ENCODE measurements at regions not wholly inside any gene's neighbourhood (a gene's known extent, or its start where the extent isn't known, plus 50 kb on each side); places are given as distances from the start of the nearest gene placed in this dataset.

DNA sequence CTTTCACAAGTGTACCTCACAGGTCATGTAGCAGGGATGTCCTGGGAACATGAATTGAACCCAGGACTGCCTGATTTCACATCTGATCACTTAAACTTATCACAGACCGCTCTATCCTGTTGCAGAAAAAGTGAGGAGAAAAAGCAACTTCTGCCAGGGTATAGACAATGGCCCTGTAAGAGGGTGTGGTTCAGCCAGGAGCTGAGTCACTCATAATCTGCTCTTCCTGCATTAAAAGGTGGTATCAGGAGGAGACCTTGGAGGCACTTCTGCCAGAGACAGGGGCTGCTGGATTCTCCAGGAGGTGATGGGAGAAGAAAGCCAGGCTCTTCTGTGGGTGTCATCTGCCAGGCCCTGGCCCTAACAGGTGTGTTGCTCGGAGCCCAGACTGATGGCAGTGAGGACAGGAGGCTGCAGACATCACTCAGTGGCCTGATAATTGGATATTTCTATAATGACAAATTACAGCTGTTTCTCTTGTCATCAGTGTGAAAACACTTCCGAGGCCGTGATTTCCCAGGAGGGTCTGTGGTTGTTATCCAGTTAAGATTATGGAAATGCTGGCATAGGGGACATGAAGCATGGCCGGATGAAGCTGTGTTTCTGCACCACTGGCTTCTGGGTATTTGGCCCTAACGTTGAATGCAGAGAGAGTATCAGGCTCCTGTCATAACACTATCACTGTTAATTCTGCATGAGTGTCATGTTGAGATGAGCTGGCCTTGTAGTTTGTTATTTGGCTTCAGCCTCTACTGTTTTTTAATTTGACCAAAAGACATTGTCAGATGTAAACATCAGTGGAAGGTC lies 125.1 kb upstream of the ZBED5 start:
- H3K36me3 Mint-ChIP-seq (ENCODE audit: low read depth, unreplicated experiment) = no peaks in the 10 kb centered on the region
- Histone ChIP-seq H3K36me3 (ENCODE audit: insufficient read depth, low read length) (no peaks in the 10 kb centered on the region), H2AFZ (ENCODE audit: low read depth, low read length) (no peak overlapping the region), H3K9ac (ENCODE audit: low read length) (no peak overlapping the region), H3K4me1 (ENCODE audit: insufficient read depth, low read length) (no peaks in the 10 kb centered on the region), H3K9me3 (ENCODE audit: insufficient read depth, low read depth, low read length) (no peaks in the 10 kb centered on the region), H4K20me1 (ENCODE audit: insufficient read depth, low read length) (no peaks in the 10 kb centered on the region), H3K27ac (ENCODE audit: low read depth, low read length) (no peak overlapping the region), H3K4me2 (ENCODE audit: low read length) (no peak overlapping the region), H3K4me3 (ENCODE audit: insufficient read depth, low read depth, low read length) (no peak overlapping the region), H3K27me3 (ENCODE audit: insufficient read depth, low read length) (peaks cover 3% of the 10 kb centered on the region), H3K79me2 (ENCODE audit: insufficient read depth, low read length) (no peaks in the 10 kb centered on the region)
- peaks cover 16% of the 10 kb centered on the region for H3K27me3 Mint-ChIP-seq (ENCODE audit: low read depth, unreplicated experiment)
- no peak overlapping the region for H3K4me3 Mint-ChIP-seq (ENCODE audit: unreplicated experiment)
- no peak overlapping the region for H3K27ac Mint-ChIP-seq (ENCODE audit: unreplicated experiment)
- DNase-seq (ENCODE audit: low read depth) (no peak), FAIRE-seq (no peak)
- TF ChIP-seq CTCF (IDR thresholded peaks at IDR 0.05; ENCODE audit: insufficient read depth, low read depth, low read length) = no peak
- no peak for TF ChIP-seq EZH2 (IDR thresholded peaks at IDR 0.05; ENCODE audit: insufficient read depth, low read length)
- peaks cover 3% of the 10 kb centered on the region for H3K4me1 Mint-ChIP-seq (ENCODE audit: low read depth, unreplicated experiment)
- H3K9me3 Mint-ChIP-seq (ENCODE audit: unreplicated experiment) = peaks cover 10% of the 10 kb centered on the region

DNA sequence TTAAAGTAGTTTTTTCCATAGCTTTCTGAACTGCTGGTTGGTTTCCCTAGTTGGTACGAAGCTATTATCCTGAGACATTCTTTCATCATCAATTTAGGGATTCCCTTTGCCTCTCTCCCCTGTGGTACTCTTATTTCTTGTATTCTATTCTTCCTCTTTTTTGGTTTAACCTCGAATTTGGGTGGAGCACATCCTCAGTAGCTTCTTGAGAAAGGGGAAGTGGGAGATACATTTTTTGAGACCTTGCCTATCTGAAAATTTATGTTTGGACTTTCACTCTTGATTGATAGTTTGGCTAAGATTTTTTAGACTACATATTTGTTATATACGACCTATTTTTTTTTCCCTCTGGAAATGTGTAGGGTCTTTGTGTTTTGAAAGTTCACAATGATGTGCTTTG lies 121.7 kb upstream of the ZBED5 start:
- H3K4me3 Mint-ChIP-seq (ENCODE audit: unreplicated experiment) = no peak overlapping the region
- peaks cover 12% of the 10 kb centered on the region for H3K9me3 Mint-ChIP-seq (ENCODE audit: unreplicated experiment)
- no peaks in the 10 kb centered on the region for H3K36me3 ChIP-seq (ENCODE audit: insufficient read depth, low read length)
- no peaks in the 10 kb centered on the region for H3K79me2 ChIP-seq (ENCODE audit: insufficient read depth, low read length)
- DNase-seq (ENCODE audit: low read depth) = no peak
- no peak overlapping the region for H3K9ac ChIP-seq (ENCODE audit: low read length)
- H3K27ac ChIP-seq (ENCODE audit: low read depth, low read length) = no peak overlapping the region
- H3K36me3 Mint-ChIP-seq (ENCODE audit: low read depth, unreplicated experiment) = no peaks in the 10 kb centered on the region
- H3K27ac Mint-ChIP-seq (ENCODE audit: unreplicated experiment) = no peak overlapping the region
- H3K27me3 ChIP-seq (ENCODE audit: insufficient read depth, low read length) = peaks cover 4% of the 10 kb centered on the region
- H3K9me3 ChIP-seq (ENCODE audit: insufficient read depth, low read depth, low read length) = no peaks in the 10 kb centered on the region
- no peaks in the 10 kb centered on the region for H4K20me1 ChIP-seq (ENCODE audit: insufficient read depth, low read length)
- no peak overlapping the region for H3K4me2 ChIP-seq (ENCODE audit: low read length)
- H3K4me3 ChIP-seq (ENCODE audit: insufficient read depth, low read depth, low read length) = no peak overlapping the region
- H3K4me1 ChIP-seq (ENCODE audit: insufficient read depth, low read length) = no peaks in the 10 kb centered on the region
- no peak overlapping the region for H2AFZ ChIP-seq (ENCODE audit: low read depth, low read length)
- no peak for FAIRE-seq
- TF ChIP-seq CTCF (IDR thresholded peaks at IDR 0.05; ENCODE audit: insufficient read depth, low read depth, low read length) (no peak), EZH2 (IDR thresholded peaks at IDR 0.05; ENCODE audit: insufficient read depth, low read length) (no peak)
- H3K27me3 Mint-ChIP-seq (ENCODE audit: low read depth, unreplicated experiment) = peaks cover 19% of the 10 kb centered on the region
- peaks cover 3% of the 10 kb centered on the region for H3K4me1 Mint-ChIP-seq (ENCODE audit: low read depth, unreplicated experiment)

GRCh38 chr11:10978198-10978597 lies 120.3 kb upstream of the ZBED5 start:
- Histone ChIP-seq H3K4me3 (ENCODE audit: insufficient read depth, low read depth, low read length) (no peak overlapping the region), H3K79me2 (ENCODE audit: insufficient read depth, low read length) (no peaks in the 10 kb centered on the region), H3K9me3 (ENCODE audit: insufficient read depth, low read depth, low read length) (no peaks in the 10 kb centered on the region), H2AFZ (ENCODE audit: low read depth, low read length) (no peak overlapping the region), H4K20me1 (ENCODE audit: insufficient read depth, low read length) (no peaks in the 10 kb centered on the region), H3K4me2 (ENCODE audit: low read length) (no peak overlapping the region), H3K4me1 (ENCODE audit: insufficient read depth, low read length) (no peaks in the 10 kb centered on the region), H3K27me3 (ENCODE audit: insufficient read depth, low read length) (peaks cover 4% of the 10 kb centered on the region), H3K9ac (ENCODE audit: low read length) (no peak overlapping the region), H3K36me3 (ENCODE audit: insufficient read depth, low read length) (no peaks in the 10 kb centered on the region), H3K27ac (ENCODE audit: low read depth, low read length) (no peak overlapping the region)
- no peak for DNase-seq (ENCODE audit: low read depth)
- TF ChIP-seq CTCF (IDR thresholded peaks at IDR 0.05; ENCODE audit: insufficient read depth, low read depth, low read length) (no peak), EZH2 (IDR thresholded peaks at IDR 0.05; ENCODE audit: insufficient read depth, low read length) (no peak)
- no peak overlapping the region for H3K4me3 Mint-ChIP-seq (ENCODE audit: unreplicated experiment)
- H3K27ac Mint-ChIP-seq (ENCODE audit: unreplicated experiment) = no peak overlapping the region
- H3K27me3 Mint-ChIP-seq (ENCODE audit: low read depth, unreplicated experiment) = peaks cover 13% of the 10 kb centered on the region
- H3K36me3 Mint-ChIP-seq (ENCODE audit: low read depth, unreplicated experiment) = no peaks in the 10 kb centered on the region
- peaks cover 7% of the 10 kb centered on the region for H3K9me3 Mint-ChIP-seq (ENCODE audit: unreplicated experiment)
- FAIRE-seq = no peak
- peaks cover 3% of the 10 kb centered on the region for H3K4me1 Mint-ChIP-seq (ENCODE audit: low read depth, unreplicated experiment)
